ENCODE measurements at regions not wholly inside any gene's neighbourhood (a gene's known extent, or its start where the extent isn't known, plus 50 kb on each side); places are given as distances from the start of the nearest gene placed in this dataset.

- no peak for DNase-seq
Observed at GRCh38 chr20:39333211-39333610, 371.1 kb downstream of the DHX35 start.

GRCh38 chr20:39328347-39328746 is 366.2 kb downstream of the DHX35 start:
- DNase-seq, result no peak

GRCh38 chr20:39326050-39326449 is 363.9 kb downstream of the DHX35 start:
- no peak for DNase-seq

GRCh38 chr20:39318911-39319310 is 356.8 kb downstream of the DHX35 start:
- DNase-seq, result no peak

- DNase-seq, result no peak
Observed at GRCh38 chr20:39312676-39313075, 350.5 kb downstream of the DHX35 start.

GRCh38 chr20:39311851-39312506 is 349.8 kb downstream of the DHX35 start:
- DNase-seq, result no peak

GRCh38 chr20:39310363-39310995 is 348.3 kb downstream of the DHX35 start:
- no peak for DNase-seq

- DNase-seq, result no peak
Observed at GRCh38 chr20:39309458-39309857, 347.3 kb downstream of the DHX35 start.

GRCh38 chr20:39302312-39302711 is 340.2 kb downstream of the DHX35 start:
- DNase-seq, result no peak

- DNase-seq, result no peak
Observed at GRCh38 chr20:39299783-39300182, 337.6 kb downstream of the DHX35 start.

GRCh38 chr20:39298571-39299506 is 336.7 kb downstream of the DHX35 start:
- no peak for DNase-seq

GRCh38 chr20:39298121-39298520 is 336.0 kb downstream of the DHX35 start:
- no peak for DNase-seq

GRCh38 chr20:39295301-39295700 is 333.2 kb downstream of the DHX35 start:
- DNase-seq, result no peak

GRCh38 chr20:39294137-39294725 is 332.1 kb downstream of the DHX35 start:
- DNase-seq, result no peak

GRCh38 chr20:39292193-39292736 is 330.1 kb downstream of the DHX35 start:
- DNase-seq, result no peak

- no peak for DNase-seq
Observed at GRCh38 chr20:39291301-39291700, 329.2 kb downstream of the DHX35 start.

- no peak for DNase-seq
Observed at GRCh38 chr20:39290575-39290974, 328.4 kb downstream of the DHX35 start.

GRCh38 chr20:39289831-39290230 is 327.7 kb downstream of the DHX35 start:
- DNase-seq, result no peak

GRCh38 chr20:39289316-39289715 is 327.2 kb downstream of the DHX35 start:
- DNase-seq, result peak; percentile 17

GRCh38 chr20:39283464-39283863 is 321.3 kb downstream of the DHX35 start:
- DNase-seq, result no peak

GRCh38 chr20:39282619-39283092 is 320.5 kb downstream of the DHX35 start:
- no peak for DNase-seq

GRCh38 chr20:39280875-39281274 is 318.7 kb downstream of the DHX35 start:
- no peak for DNase-seq

- DNase-seq, result no peak
Observed at GRCh38 chr20:39278230-39278788, 316.2 kb downstream of the DHX35 start.
